Renal cortical epithelial cell (primary cell): ENCODE measurements at regions not wholly inside any gene's neighbourhood (a gene's known extent, or its start where the extent isn't known, plus 50 kb on each side); places are given as distances from the start of the nearest gene placed in this dataset.

Source experiments
- DNase-seq: peaks from one replicate; pipeline ENCODE4 v3.0.0-alpha.2; 2011; ENCODE audit warnings: low read depth

- no peak for DNase-seq
Measured at GRCh38 chr13:111844222-111844671, 222.7 kb upstream of the SOX1 start.

GRCh38 chr13:111844682-111845081, 222.3 kb upstream of the SOX1 start:
- no peak for DNase-seq

- DNase-seq, result no peak
Measured at GRCh38 chr13:111845621-111846351, 221.2 kb upstream of the SOX1 start.

- no peak for DNase-seq
Measured at GRCh38 chr13:111846391-111847159, 220.4 kb upstream of the SOX1 start.

- DNase-seq, result no peak
Measured at GRCh38 chr13:111847964-111848363, 219.0 kb upstream of the SOX1 start.

GRCh38 chr13:111850458-111850857, 216.5 kb upstream of the SOX1 start:
- DNase-seq, result no peak

- DNase-seq, result no peak
Measured at GRCh38 chr13:111850976-111851375, 216.0 kb upstream of the SOX1 start.

GRCh38 chr13:111852725-111853518, 214.0 kb upstream of the SOX1 start:
- no peak for DNase-seq

- DNase-seq, result peak; percentile 59
Measured at GRCh38 chr13:111853721-111854120, 213.2 kb upstream of the SOX1 start.

- DNase-seq, result no peak
Measured at GRCh38 chr13:111854403-111854802, 212.5 kb upstream of the SOX1 start.

GRCh38 chr13:111855191-111855590, 211.8 kb upstream of the SOX1 start:
- DNase-seq, result no peak

- no peak for DNase-seq
Measured at GRCh38 chr13:111855786-111856185, 211.2 kb upstream of the SOX1 start.

- no peak for DNase-seq
Measured at GRCh38 chr13:111856571-111856970, 210.4 kb upstream of the SOX1 start.

- DNase-seq, result no peak
Measured at GRCh38 chr13:111857336-111857735, 209.6 kb upstream of the SOX1 start.

GRCh38 chr13:111857846-111858560, 208.9 kb upstream of the SOX1 start:
- no peak for DNase-seq

GRCh38 chr13:111858571-111858970, 208.4 kb upstream of the SOX1 start:
- DNase-seq, result no peak

GRCh38 chr13:111859354-111860230, 207.4 kb upstream of the SOX1 start:
- DNase-seq, result no peak

GRCh38 chr13:111860231-111860552, 206.8 kb upstream of the SOX1 start:
- DNase-seq, result no peak

GRCh38 chr13:111861319-111861718, 205.6 kb upstream of the SOX1 start:
- no peak for DNase-seq

- DNase-seq, result no peak
Measured at GRCh38 chr13:111861766-111862366, 205.1 kb upstream of the SOX1 start.
